ENCODE measurements at regions not wholly inside any gene's neighbourhood (a gene's known extent, or its start where the extent isn't known, plus 50 kb on each side); places are given as distances from the start of the nearest gene placed in this dataset.

DNA sequence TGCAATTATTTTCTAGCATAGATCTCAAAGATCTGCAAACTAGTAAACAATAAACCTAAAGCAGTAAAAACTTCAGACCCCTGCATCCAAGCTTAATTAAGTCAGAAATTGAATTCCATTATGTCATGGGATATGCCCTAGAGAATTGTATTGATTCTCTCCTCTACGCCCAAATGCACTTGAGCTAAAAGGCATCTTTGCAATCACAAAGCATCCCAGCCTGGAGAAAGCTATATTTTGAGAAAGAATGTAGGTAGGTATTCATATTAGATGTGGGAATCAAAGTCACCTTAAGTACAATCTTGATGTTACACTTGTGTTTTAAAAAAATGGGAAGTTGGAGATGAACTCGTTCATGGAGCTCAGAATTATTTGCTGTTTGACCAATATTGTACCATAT is 386.7 kb downstream of the ADAMTS20 start:
- TF ChIP-seq, protein P1, sequence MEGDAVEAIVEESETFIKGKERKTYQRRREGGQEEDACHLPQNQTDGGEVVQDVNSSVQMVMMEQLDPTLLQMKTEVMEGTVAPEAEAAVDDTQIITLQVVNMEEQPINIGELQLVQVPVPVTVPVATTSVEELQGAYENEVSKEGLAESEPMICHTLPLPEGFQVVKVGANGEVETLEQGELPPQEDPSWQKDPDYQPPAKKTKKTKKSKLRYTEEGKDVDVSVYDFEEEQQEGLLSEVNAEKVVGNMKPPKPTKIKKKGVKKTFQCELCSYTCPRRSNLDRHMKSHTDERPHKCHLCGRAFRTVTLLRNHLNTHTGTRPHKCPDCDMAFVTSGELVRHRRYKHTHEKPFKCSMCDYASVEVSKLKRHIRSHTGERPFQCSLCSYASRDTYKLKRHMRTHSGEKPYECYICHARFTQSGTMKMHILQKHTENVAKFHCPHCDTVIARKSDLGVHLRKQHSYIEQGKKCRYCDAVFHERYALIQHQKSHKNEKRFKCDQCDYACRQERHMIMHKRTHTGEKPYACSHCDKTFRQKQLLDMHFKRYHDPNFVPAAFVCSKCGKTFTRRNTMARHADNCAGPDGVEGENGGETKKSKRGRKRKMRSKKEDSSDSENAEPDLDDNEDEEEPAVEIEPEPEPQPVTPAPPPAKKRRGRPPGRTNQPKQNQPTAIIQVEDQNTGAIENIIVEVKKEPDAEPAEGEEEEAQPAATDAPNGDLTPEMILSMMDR (IDR thresholded peaks at IDR 0.05): no peak
- no peak for TF ChIP-seq POLR2A (IDR thresholded peaks at IDR 0.05)
- intact Hi-C loops (cut with DNase I; ENCODE audit: low total_unique reads): no loop called here
- WGBS, 2 donors: 84 to 92% methylated on average over 2 of the region's 2 CpGs
- H3K4me3 ChIP-seq (ENCODE audit: low read depth, poor library complexity, severe bottlenecking): no peak overlapping the region
- DNase-seq (ENCODE audit: low spot score in 2 of 2): no peak

DNA sequence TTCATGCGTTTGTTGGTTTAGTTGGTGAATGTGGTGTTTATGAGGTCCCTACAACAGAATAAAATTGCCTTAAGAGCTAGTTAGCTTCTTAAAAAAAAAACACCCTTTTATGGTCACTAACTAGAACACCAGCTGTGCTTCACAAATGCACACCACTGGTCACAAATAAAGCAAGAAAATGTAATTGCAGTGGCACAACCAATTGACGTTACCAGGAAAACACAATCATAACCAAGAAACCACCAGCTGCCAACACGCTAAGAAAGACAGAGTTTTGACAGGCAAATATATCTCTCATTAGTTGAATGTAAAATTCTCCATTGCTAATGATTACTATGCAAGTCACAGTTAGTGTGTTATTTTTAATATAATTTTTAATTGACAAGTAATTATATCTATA is 389.9 kb downstream of the ADAMTS20 start:
- intact Hi-C loops (cut with DNase I; ENCODE audit: low total_unique reads): no loop called here
- whole genome bisulfite sequencing, 2 donors: 91% methylated on average over 3 of the region's 3 CpGs
- TF ChIP-seq, protein P1 (IDR thresholded peaks at IDR 0.05): no peak
- TF ChIP-seq POLR2A (IDR thresholded peaks at IDR 0.05): no peak
- DNase-seq (ENCODE audit: low spot score in 2 of 2): no peak
- no peak overlapping the region for H3K4me3 ChIP-seq (ENCODE audit: low read depth, poor library complexity, severe bottlenecking)

DNA sequence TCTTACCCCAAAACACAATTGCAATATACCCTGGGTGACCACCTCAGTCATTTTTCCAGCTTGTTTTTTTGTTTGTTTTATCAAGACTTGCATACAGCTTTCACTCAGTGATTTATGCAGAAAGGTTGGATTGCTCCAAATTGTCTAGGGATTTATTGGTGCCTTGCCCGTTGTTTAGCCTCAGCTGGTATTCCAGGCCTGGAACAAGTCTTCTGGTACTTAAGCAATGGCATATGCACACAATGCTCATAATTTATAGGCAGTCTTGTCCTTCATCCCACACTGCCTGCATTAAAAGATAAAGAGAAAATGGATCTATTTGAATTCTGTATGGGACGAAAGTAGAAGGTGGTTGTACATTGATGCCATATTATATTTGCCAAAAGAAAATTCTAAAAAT is 392.5 kb downstream of the ADAMTS20 start:
- TF ChIP-seq POLR2A (IDR thresholded peaks at IDR 0.05): no peak
- TF ChIP-seq, protein P1 (IDR thresholded peaks at IDR 0.05): no peak
- no peak overlapping the region for H3K4me3 ChIP-seq (ENCODE audit: low read depth, poor library complexity, severe bottlenecking)
- intact Hi-C loops (cut with DNase I; ENCODE audit: low total_unique reads): no loop called here
- 38 to 57% methylated on average over 2 of the region's 2 CpGs for WGBS, 2 donors
- DNase-seq (ENCODE audit: low spot score in 2 of 2): no peak

DNA sequence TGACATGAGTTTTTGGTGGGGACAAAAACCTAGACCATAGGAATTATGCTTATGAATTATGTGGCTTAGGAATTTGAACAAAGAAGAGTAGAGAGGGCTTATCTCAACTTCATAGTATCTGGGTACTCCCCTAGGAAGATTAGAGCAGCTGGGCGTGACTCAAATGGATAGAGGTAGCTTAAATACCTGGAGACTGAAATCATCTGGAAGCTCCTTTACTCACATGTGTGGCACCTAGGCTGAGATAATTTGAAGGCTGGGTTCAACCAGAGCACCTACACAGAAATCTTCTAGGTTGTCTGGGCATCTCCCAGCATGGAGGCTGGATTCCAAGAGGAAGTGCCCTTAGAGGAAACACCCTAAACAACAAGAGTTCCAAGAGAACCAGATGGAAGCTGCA is 393.9 kb downstream of the ADAMTS20 start:
- 68 to 79% methylated on average over 1 of the region's 1 CpG for WGBS, 2 donors
- no peak overlapping the region for H3K4me3 ChIP-seq (ENCODE audit: low read depth, poor library complexity, severe bottlenecking)
- TF ChIP-seq POLR2A (IDR thresholded peaks at IDR 0.05): no peak
- intact Hi-C loops (cut with DNase I; ENCODE audit: low total_unique reads): no loop called here
- no peak for DNase-seq (ENCODE audit: low spot score in 2 of 2)

DNA sequence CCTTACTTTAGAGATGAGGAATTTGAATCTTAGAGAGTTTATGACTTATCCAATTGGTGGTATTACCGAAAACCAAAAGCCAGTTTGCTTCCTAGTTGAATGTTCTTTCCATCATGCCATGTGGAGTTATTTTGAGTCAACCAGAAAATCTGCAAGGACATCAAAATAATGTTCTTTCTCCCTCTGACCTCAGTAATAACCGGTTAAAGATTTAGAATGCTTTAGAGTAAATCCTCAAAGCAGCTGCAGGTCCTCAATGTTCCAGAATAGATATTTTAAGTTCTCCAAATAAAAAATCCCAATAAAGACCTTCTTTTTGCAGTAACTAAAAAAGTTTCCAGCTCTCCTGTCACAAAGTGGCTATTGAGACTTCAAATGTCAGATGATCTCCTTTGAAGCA is 396.6 kb downstream of the ADAMTS20 start:
- intact Hi-C loops (cut with DNase I; ENCODE audit: low total_unique reads): no loop called here
- 63 to 69% methylated on average over 2 of the region's 2 CpGs for WGBS, 2 donors
- no peak for TF ChIP-seq POLR2A (IDR thresholded peaks at IDR 0.05)
- TF ChIP-seq, protein P1 (IDR thresholded peaks at IDR 0.05): no peak
- no peak overlapping the region for H3K4me3 ChIP-seq (ENCODE audit: low read depth, poor library complexity, severe bottlenecking)
- no peak for DNase-seq (ENCODE audit: low spot score in 2 of 2)

DNA sequence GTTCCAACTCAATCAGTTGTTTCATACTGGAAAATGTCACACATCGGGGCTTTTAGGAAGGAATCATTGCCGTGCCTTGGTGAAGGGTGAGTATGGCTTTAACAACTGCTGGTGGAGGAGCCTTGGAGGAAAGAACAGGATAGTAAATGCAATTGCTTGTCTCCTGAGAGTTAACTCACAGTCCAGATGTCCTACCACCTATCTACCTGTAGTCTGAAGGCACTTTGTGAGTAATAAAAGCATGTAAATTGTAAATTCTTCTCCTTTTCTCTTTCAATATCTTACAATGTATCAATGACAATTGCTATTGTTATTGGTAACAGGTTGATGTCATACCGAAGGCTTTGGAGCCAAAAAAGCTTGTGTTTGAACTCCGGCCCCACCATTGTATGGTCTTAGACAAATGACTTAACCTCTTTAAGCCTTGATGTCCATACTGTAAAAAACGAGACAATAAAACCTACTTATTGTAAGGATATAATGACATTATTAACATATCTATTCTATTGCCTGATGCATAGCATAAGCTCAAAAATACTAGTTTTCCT is 397.4 kb downstream of the ADAMTS20 start:
- no peak overlapping the region for H3K4me3 ChIP-seq (ENCODE audit: low read depth, poor library complexity, severe bottlenecking)
- TF ChIP-seq, protein P1 (IDR thresholded peaks at IDR 0.05): no peak
- TF ChIP-seq POLR2A (IDR thresholded peaks at IDR 0.05): no peak
- intact Hi-C loops (cut with DNase I; ENCODE audit: low total_unique reads): no loop called here
- DNase-seq (ENCODE audit: low spot score in 2 of 2): no peak
- WGBS, 2 donors: 68 to 94% methylated on average over 5 of the region's 5 CpGs
